ENCODE measurements at regions not wholly inside any gene's neighbourhood (a gene's known extent, or its start where the extent isn't known, plus 50 kb on each side); places are given as distances from the start of the nearest gene placed in this dataset.

DNA sequence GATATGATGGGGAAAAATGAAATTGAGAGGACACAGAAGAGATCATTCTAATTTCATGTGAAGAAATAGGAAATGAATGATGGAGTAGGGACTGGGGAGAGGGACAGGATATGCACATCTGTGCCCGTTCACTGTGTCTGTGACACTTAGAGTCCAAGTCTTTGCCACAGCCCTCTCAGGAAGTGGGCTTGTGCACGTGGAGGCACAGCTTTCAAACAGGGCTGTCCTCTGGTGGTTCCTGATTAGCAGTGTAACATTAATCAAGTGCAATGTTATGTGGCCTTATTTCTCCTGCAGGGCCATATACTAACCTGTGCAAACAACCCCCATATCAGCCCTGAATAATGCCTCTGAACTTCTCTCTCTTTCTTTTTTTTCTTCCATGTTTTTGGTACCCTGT lies 312.2 kb upstream of the FAM98A start:
- TF ChIP-seq, protein P1, sequence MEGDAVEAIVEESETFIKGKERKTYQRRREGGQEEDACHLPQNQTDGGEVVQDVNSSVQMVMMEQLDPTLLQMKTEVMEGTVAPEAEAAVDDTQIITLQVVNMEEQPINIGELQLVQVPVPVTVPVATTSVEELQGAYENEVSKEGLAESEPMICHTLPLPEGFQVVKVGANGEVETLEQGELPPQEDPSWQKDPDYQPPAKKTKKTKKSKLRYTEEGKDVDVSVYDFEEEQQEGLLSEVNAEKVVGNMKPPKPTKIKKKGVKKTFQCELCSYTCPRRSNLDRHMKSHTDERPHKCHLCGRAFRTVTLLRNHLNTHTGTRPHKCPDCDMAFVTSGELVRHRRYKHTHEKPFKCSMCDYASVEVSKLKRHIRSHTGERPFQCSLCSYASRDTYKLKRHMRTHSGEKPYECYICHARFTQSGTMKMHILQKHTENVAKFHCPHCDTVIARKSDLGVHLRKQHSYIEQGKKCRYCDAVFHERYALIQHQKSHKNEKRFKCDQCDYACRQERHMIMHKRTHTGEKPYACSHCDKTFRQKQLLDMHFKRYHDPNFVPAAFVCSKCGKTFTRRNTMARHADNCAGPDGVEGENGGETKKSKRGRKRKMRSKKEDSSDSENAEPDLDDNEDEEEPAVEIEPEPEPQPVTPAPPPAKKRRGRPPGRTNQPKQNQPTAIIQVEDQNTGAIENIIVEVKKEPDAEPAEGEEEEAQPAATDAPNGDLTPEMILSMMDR (IDR thresholded peaks at IDR 0.05; ENCODE audit: low read depth, low read length), result no peak
- TF ChIP-seq POLR2A (IDR thresholded peaks at IDR 0.05; ENCODE audit: extremely low read depth, insufficient read length), result no peak
